DMS53 (cell line): ENCODE measurements at regions not wholly inside any gene's neighbourhood (a gene's known extent, or its start where the extent isn't known, plus 50 kb on each side); places are given as distances from the start of the nearest gene placed in this dataset.
"Not testable (repeated sequence)": the region's sequence is repeated elsewhere in the genome, so short reads cannot be mapped to it uniquely, and the experiment has no call there.

Experiments
- DNase-seq: peaks from one replicate; lab custom pipeline; 2025; lab: John Stamatoyannopoulos, UW

DNA sequence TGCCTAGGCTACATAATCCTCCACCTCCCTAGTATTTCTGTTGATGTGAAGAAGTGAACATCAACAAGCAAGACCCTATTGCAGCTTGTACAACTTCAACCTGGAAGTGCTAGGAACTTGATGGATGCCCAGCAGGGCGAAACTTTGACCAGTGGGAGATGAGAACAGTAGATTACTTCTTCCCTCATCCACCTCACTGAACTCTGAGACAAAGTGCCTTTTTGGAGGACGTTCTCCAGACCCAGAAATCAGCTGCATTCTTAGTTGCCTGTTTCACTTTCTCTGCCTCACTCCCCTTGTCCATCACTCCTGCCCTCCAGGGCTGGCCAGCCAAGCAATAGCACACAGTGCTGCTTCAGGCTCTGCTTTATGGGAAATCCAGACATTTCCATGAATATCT lies 683.4 kb downstream of the GALC start:
- no peak for DNase-seq

DNA sequence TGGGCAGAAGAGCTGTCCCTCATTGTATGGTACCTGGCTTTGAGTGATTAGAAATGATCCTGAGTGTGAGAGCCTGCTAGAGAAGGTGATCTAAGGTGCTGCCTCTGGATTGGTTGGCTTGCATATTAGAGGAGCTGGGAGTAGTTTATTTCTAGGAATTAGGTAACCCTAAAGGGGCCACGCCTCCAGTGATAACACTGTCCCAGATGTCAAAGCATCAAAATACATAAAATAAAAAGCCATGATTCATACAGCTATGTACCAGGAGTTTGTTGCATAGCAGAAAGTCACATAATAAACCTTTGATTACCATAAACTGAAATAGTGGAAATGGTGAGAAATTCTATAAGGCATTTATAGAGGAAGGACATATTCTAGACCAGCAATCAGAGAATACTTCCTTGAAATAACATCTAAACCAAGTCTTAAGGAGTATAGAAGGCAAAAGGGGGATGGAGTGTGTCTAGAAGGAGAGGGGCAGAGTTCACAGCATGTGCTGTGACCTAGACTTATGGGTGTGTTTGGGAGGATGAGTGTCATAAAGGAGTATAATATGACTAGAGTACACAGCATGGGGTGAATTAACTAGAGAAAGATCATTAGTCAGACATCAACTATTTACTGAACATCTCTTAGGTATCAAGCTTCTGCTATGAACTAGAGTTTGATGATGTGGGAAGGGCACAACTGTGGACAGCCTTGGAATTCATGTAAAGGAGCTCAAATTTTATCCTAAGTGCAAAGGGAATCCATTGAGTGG lies 686.4 kb downstream of the GALC start:
- DNase-seq = no peak

GRCh38 chr14:87305345-87305744 lies 687.6 kb downstream of the GALC start:
- DNase-seq = no peak

GRCh38 chr14:87304404-87304803 lies 688.6 kb downstream of the GALC start:
- no peak for DNase-seq

GRCh38 chr14:87286826-87287225 lies 706.2 kb downstream of the GALC start:
- DNase-seq = no peak

DNA sequence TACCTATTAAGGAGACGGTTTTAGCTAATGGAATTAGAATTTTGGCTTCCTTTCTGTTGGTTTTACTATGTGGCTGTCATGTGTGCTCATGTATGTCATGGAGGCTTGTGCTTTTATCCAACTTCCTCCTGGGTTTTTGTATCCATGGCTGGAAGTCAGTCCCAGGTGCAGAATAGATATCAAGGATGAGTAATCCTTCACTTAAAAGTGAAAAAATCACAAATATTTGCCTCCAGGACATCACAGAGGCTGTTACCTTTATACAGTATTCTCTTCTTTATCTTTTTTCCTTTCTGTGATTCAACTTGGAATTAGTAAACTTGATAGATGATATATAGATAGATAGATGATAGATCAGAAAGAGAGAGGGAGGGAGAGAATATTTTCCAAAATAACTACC lies 706.8 kb downstream of the GALC start:
- peak; percentile 3 for DNase-seq

DNA sequence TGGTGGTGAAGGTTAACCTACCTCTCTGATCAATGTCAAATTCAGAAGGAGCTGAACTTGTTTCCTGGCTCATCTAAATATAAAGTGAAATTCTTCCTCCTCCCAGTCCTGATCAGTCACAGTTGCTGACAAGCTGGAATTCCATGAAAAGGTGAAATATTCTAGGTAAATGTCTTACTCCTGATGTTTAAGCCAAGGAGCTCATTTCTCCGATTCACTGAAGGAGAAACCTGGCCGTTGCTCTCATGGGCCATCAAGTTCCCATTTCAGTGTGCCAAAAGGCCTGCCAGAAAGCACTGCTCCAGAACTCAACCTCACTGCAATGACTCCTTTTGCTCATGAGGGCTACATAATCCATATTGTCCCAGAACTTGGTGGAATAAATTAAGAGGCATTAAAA lies 707.5 kb downstream of the GALC start:
- DNase-seq = no peak

- DNase-seq = peak; percentile 51
Observed at GRCh38 chr14:87283547-87283946, 709.4 kb downstream of the GALC start.

GRCh38 chr14:87282266-87282665 lies 710.7 kb downstream of the GALC start:
- DNase-seq = no peak

DNA sequence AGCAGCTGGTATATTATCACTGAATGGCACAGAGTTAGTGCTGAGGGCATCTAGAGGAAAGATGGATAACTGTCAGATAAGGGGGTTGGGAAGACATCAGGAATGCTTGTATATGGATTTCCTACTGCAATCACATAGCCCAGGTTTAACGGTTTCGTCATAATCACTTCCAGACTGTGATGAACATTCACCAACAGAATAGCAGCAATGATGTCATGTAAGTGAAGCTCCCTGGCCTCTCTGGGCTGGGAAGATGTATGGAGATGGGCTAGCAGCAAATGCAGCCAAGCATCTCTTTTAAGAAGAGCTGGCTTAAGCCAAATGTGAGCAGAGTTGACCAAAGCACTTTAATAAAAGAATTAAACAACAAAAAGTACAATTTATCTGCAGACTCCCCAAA lies 714.6 kb downstream of the GALC start:
- no peak for DNase-seq

DNA sequence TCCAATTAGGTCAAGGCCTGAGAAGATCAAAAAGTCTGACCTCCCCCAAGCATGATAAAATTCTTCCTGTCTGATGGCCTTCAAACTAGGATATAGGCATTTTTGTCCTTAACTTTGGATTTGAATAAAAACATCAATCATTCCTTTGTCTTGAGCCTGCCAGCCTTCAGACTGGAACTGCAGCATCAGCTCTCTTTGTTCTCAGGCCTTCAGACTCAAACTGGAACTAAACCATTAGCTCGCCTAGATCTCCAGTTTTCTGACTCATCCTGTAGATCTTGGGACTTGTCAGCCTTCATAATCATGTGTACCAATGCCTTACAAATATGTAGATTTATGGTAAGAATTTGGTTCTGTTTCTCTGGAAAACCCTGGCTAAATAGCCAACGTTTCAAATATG lies 721.7 kb downstream of the GALC start:
- DNase-seq = no peak

DNA sequence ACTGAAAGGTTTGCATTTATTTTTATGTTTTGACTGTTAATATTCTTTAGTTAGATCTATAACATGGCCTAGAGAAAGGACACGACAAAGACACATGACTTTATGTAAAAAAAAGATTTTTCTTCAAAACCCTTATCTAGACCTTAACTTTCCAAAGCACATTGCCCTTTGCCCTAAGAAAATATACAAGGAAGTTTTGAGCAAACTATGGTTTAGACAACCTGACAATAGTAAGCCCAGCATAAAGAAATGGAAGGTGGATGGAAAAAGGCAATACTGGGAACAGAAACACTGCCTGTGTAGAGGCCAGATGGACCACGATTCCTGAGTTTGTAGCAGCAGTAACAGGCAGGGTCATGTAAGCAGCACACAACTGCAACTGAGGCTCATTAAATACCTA lies 724.0 kb downstream of the GALC start:
- DNase-seq = no peak

DNA sequence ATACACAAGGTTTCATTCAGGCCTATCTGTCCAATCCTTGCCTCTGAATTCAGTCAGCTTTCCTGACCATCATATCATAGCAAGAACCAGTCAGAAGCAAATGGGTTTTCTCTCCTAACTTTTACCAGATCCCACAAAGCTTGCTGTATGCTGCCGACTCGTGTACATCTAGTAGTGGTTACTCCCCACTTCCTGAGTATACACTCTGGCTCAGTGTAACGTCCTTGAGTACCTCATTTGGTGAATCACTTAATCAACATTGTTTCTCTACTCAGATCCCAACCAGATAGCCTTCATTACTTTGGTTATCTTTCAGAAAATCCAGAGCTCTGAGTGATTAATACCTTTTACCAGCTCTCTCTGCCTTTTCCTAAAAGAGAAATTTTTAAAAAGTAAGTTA lies 728.2 kb downstream of the GALC start:
- DNase-seq = no peak

GRCh38 chr14:87264272-87264785 lies 728.7 kb downstream of the GALC start:
- no peak for DNase-seq

DNA sequence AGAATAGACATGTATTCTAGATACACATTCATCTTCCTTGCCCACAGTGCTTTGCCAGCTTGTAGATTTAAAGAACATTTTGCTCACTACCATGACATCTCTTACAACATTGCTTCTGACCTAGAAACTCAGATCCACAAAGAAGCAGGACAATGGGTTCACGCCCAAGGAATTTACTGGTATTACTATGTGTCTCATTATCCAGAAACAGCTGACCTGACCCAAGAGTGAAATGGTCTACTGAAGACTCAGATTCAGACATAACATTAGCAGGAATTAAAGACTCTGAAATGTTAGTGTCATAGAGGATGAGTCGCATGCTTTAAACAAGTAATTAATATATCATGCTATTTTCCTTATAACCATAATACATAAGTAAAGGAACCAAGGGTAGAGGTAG lies 731.4 kb downstream of the GALC start:
- no peak for DNase-seq

GRCh38 chr14:87260460-87260859 lies 732.5 kb downstream of the GALC start:
- no peak for DNase-seq

GRCh38 chr14:87257421-87257820 lies 735.6 kb downstream of the GALC start:
- DNase-seq = no peak

GRCh38 chr14:87255058-87255457 lies 737.9 kb downstream of the GALC start:
- DNase-seq = no peak

DNA sequence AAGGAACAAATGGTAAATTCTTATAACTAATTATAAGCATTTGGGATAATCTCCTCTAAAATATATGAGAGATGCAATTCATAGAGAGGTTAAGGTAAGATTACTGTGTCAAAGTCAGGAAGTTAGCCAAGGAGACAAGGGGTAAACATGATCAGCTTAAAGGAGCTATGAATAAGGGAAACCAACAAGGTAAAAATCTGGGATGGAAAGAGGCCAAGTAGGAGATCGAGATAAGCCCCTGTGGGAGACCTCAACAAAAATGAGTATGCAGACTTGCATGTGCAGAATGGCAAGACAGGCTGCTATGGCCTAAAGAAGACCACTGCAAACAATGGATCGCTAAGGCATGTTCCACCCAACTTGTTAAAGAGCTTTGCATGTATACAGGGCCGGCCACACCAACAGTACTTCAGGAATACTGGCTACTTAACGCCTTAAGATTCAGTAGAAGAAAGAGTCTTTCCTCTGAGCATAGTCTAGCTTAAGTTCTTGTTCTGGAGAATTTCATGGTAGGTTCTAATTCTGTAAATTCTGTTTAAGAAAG lies 738.6 kb downstream of the GALC start:
- DNase-seq = no peak

- DNase-seq = not testable (repeated sequence)
Observed at GRCh38 chr14:87253791-87254190, 739.2 kb downstream of the GALC start.

DNA sequence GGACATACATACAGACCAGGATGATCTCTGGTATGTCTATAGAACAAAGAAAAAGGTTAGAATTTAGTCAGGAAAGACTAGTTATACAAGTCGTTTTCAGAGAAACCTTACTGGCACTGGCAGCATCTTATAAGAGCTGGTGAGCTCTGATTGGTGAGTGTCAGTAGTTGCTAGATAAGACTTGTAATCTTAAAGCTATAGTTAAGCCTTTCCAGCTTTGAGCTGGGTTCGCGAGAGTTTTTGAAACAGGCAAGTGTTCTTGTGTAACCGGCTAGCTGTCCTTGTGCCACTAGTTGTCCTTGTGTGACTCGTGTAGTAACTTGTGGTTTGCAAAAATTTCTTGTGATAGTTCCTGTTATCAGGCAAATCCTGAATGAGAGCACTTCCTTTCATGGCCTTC lies 740.9 kb downstream of the GALC start:
- no peak for DNase-seq

DNA sequence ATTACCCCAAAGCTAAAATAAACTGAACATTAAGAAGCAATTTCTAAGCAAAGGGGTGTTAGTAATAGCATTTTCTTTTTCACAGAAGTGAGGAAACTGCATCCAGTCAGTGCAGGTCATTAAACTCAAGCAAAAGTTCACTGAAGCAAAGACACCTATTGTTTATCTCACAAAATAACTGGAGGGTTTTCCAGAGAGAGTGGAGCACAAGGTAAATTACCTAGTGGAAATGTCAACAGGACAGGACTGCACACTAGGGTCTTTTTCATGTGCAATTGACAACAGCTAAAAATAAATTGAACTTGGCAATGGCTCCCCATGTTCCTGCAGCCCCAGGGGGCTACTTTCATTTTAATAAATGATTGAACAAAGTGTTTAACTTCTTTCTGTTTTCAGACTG lies 742.0 kb downstream of the GALC start:
- no peak for DNase-seq

DNA sequence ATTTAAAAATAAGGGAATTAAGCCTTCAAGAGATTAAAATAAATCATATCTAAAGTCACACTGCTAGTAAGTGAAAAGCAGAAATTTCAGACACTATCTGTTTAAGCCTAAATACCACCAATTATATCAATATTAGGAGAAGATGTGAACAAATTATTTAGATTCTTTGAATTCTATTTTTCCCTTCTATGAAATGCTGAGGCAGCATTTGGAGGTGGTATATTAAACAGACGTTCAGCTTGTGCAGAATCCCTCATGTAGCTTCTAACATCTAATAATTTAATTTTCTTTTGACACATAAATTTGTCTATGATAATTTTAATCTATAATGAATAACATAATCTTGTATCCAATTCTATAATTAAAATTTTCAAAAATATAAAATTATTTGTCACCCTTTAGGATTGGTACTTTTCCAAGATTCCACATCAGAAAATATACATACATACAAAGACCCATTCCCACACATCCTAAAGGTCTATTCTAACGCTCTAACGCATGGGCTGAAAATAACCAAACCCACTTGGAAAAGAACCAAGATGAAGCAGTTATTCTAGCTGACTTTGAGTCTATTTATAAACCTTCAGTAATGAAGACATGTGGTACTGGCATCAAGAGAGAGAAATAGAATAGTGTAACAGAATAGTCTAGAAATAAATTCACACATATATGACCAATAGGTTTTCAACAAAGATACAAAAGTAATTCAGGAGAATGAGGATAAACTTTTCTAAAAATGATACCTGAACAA lies 751.8 kb downstream of the GALC start:
- DNase-seq = no peak
